ENCODE measurements at regions not wholly inside any gene's neighbourhood (a gene's known extent, or its start where the extent isn't known, plus 50 kb on each side); places are given as distances from the start of the nearest gene placed in this dataset.
"Not testable (repeated sequence)": the region's sequence is repeated elsewhere in the genome, so short reads cannot be mapped to it uniquely, and the experiment has no call there.

GRCh38 chr10:35882422-35883150 lies 240.5 kb upstream of the FZD8 start:
- Mint-ChIP-seq H3K36me3 (ENCODE audit: insufficient read depth) (no peaks in the 10 kb centered on the region), H3K4me1 (ENCODE audit: low read depth) (no peaks in the 10 kb centered on the region), H3K4me3 (no peak overlapping the region), H3K27me3 (ENCODE audit: low read depth) (no peaks in the 10 kb centered on the region), H3K9me3 (peaks cover 3% of the 10 kb centered on the region)
- ATAC-seq = no peak
- DNase-seq = no peak

GRCh38 chr10:35881320-35881719 lies 239.2 kb upstream of the FZD8 start:
- no peak overlapping the region for H3K4me3 Mint-ChIP-seq
- DNase-seq = no peak
- no peak for ATAC-seq
- H3K4me1 Mint-ChIP-seq (ENCODE audit: low read depth) = no peaks in the 10 kb centered on the region
- H3K36me3 Mint-ChIP-seq (ENCODE audit: insufficient read depth) = no peaks in the 10 kb centered on the region
- peaks cover 3% of the 10 kb centered on the region for H3K9me3 Mint-ChIP-seq
- no peaks in the 10 kb centered on the region for H3K27me3 Mint-ChIP-seq (ENCODE audit: low read depth)

- Mint-ChIP-seq H3K4me1 (ENCODE audit: low read depth) (no peaks in the 10 kb centered on the region), H3K9me3 (no peaks in the 10 kb centered on the region), H3K27me3 (ENCODE audit: low read depth) (no peaks in the 10 kb centered on the region), H3K4me3 (no peak overlapping the region), H3K36me3 (ENCODE audit: insufficient read depth) (no peaks in the 10 kb centered on the region)
- DNase-seq (no peak), ATAC-seq (no peak)
Observed at GRCh38 chr10:35876248-35876647, 234.2 kb upstream of the FZD8 start.

- Mint-ChIP-seq H3K27me3 (ENCODE audit: low read depth) (no peaks in the 10 kb centered on the region), H3K4me1 (ENCODE audit: low read depth) (no peaks in the 10 kb centered on the region)
Observed at GRCh38 chr10:35875016-35875676, 233.1 kb upstream of the FZD8 start.

GRCh38 chr10:35874311-35875015 lies 232.4 kb upstream of the FZD8 start:
- Mint-ChIP-seq H3K4me1 (ENCODE audit: low read depth) (no peaks in the 10 kb centered on the region), H3K4me3 (no peak overlapping the region), H3K27me3 (ENCODE audit: low read depth) (no peaks in the 10 kb centered on the region), H3K36me3 (ENCODE audit: insufficient read depth) (no peaks in the 10 kb centered on the region), H3K9me3 (no peaks in the 10 kb centered on the region)
- DNase-seq (no peak), ATAC-seq (no peak)

More at GRCh38 chr10:35875016-35875676, 233.1 kb upstream of the FZD8 start:
- Mint-ChIP-seq H3K9me3 (no peaks in the 10 kb centered on the region), H3K36me3 (ENCODE audit: insufficient read depth) (no peaks in the 10 kb centered on the region), H3K4me3 (no peak overlapping the region)
- ATAC-seq = no peak
- no peak for DNase-seq

GRCh38 chr10:35872671-35873070 lies 230.6 kb upstream of the FZD8 start:
- H3K36me3 Mint-ChIP-seq (ENCODE audit: insufficient read depth) = no peaks in the 10 kb centered on the region
- DNase-seq (no peak), ATAC-seq (no peak)
- H3K27me3 Mint-ChIP-seq (ENCODE audit: low read depth) = no peaks in the 10 kb centered on the region
- no peaks in the 10 kb centered on the region for H3K9me3 Mint-ChIP-seq
- no peaks in the 10 kb centered on the region for H3K4me1 Mint-ChIP-seq (ENCODE audit: low read depth)
- H3K4me3 Mint-ChIP-seq = no peak overlapping the region

GRCh38 chr10:35870665-35871310 lies 228.7 kb upstream of the FZD8 start:
- no peak for ATAC-seq
- H3K9me3 Mint-ChIP-seq = no peaks in the 10 kb centered on the region
- H3K4me3 Mint-ChIP-seq = no peak overlapping the region
- H3K36me3 Mint-ChIP-seq (ENCODE audit: insufficient read depth) = no peaks in the 10 kb centered on the region
- DNase-seq = no peak
- no peaks in the 10 kb centered on the region for H3K4me1 Mint-ChIP-seq (ENCODE audit: low read depth)
- H3K27me3 Mint-ChIP-seq (ENCODE audit: low read depth) = no peaks in the 10 kb centered on the region

- H3K4me1 Mint-ChIP-seq (ENCODE audit: low read depth); DNase-seq; H3K36me3 Mint-ChIP-seq (ENCODE audit: insufficient read depth); ATAC-seq; H3K4me3 Mint-ChIP-seq; H3K9me3 Mint-ChIP-seq; H3K27me3 Mint-ChIP-seq (ENCODE audit: low read depth): not testable (repeated sequence)
Observed at GRCh38 chr10:35858676-35859283, 216.7 kb upstream of the FZD8 start.

- no peak for DNase-seq
- Mint-ChIP-seq H3K9me3 (peaks cover 6% of the 10 kb centered on the region), H3K4me3 (no peak overlapping the region), H3K27me3 (ENCODE audit: low read depth) (peaks cover 2% of the 10 kb centered on the region), H3K4me1 (ENCODE audit: low read depth) (no peaks in the 10 kb centered on the region), H3K36me3 (ENCODE audit: insufficient read depth) (no peaks in the 10 kb centered on the region)
- no peak for ATAC-seq
Observed at GRCh38 chr10:35857860-35858259, 215.8 kb upstream of the FZD8 start.

- Mint-ChIP-seq H3K4me3 (no peak overlapping the region), H3K36me3 (ENCODE audit: insufficient read depth) (no peaks in the 10 kb centered on the region), H3K9me3 (peaks cover 6% of the 10 kb centered on the region), H3K4me1 (ENCODE audit: low read depth) (no peaks in the 10 kb centered on the region), H3K27me3 (ENCODE audit: low read depth) (peaks cover 4% of the 10 kb centered on the region)
- no peak for ATAC-seq
- DNase-seq = no peak
Observed at GRCh38 chr10:35855155-35855947, 213.3 kb upstream of the FZD8 start.

- no peaks in the 10 kb centered on the region for H3K4me1 Mint-ChIP-seq (ENCODE audit: low read depth)
Observed at GRCh38 chr10:35854661-35855060, 212.6 kb upstream of the FZD8 start.

GRCh38 chr10:35852721-35853120 lies 210.6 kb upstream of the FZD8 start:
- DNase-seq (no peak), ATAC-seq (no peak)
- Mint-ChIP-seq H3K36me3 (ENCODE audit: insufficient read depth) (no peaks in the 10 kb centered on the region), H3K4me3 (no peak overlapping the region), H3K9me3 (peaks cover under 1% of the 10 kb centered on the region), H3K27me3 (ENCODE audit: low read depth) (peaks cover 8% of the 10 kb centered on the region), H3K4me1 (ENCODE audit: low read depth) (no peaks in the 10 kb centered on the region)

More at GRCh38 chr10:35854661-35855060, 212.6 kb upstream of the FZD8 start:
- Mint-ChIP-seq H3K27me3 (ENCODE audit: low read depth) (peaks cover 4% of the 10 kb centered on the region), H3K36me3 (ENCODE audit: insufficient read depth) (no peaks in the 10 kb centered on the region), H3K4me3 (no peak overlapping the region), H3K9me3 (peaks cover 6% of the 10 kb centered on the region)
- no peak for DNase-seq
- no peak for ATAC-seq

GRCh38 chr10:35848412-35848811 lies 206.3 kb upstream of the FZD8 start:
- Mint-ChIP-seq H3K27me3 (ENCODE audit: low read depth) (peaks cover 6% of the 10 kb centered on the region), H3K4me1 (ENCODE audit: low read depth) (no peaks in the 10 kb centered on the region), H3K4me3 (no peak overlapping the region), H3K9me3 (no peaks in the 10 kb centered on the region), H3K36me3 (ENCODE audit: insufficient read depth) (no peaks in the 10 kb centered on the region)
- DNase-seq (no peak), ATAC-seq (no peak)
